Left renal cortex interstitium (tissue), 4 donors: ENCODE measurements at regions not wholly inside any gene's neighbourhood (a gene's known extent, or its start where the extent isn't known, plus 50 kb on each side); places are given as distances from the start of the nearest gene placed in this dataset.
A peak's percentile ranks its signal among the peaks of the same experiment; 100 is the strongest.
"Not testable (repeated sequence)": the region's sequence is repeated elsewhere in the genome, so short reads cannot be mapped to it uniquely, and the experiment has no call there.

Experiments used
- DNase-seq, 4 donors: peaks; one replicate each; pipeline ENCODE4 v3.0.0-alpha.2; 2013; ENCODE audit warnings: low read depth in 4 of 4, low spot score in 2 of 4, missing footprints in 1 of 4

DNA sequence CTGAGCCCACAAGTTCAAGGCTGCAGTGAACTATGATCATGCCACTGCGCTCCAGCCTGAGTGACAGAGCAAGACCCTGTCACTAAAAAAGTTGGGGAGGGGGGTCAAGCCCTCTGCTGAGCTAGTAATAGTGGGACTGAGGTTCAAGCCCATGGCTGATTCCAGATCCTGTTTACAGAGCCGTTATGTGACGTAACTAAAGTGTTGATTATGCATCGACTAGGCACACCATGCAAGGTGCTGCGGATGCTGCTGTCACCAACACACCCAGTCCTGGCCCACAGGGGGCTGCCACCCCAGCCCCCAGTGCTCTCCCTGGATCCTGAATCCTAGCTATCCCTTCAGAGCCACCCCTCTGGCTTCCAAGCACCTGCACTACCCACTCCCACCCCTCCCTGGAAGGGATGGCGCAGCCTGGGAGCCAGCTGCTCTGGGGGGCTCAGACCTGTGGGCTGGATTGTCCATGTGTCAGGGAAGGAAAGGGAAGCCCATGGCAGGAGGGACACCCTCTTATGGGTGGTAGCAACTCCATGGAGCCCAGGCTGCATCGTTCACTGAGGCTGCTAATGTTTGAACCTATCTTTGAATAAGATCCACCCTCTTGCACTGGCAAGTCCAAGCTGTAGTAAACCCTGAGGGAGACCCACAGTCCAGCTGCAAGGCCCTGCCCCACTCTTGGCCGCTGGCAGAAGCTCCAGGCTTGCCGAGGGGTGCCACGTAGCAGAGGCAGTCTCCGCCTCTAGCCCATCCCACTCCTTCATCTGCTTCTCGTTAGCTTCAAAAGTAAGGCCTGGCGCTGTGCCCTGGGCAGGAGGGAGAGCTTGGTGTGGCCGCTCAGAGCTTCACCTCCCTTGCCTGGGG, 95.0 kb downstream of the SNX5 start:
- DNase-seq, result peak in 1 of 4 donors; percentile 75

GRCh38 chr20:17872959-17873358, 95.6 kb downstream of the SNX5 start:
- DNase-seq, result no peak

DNA sequence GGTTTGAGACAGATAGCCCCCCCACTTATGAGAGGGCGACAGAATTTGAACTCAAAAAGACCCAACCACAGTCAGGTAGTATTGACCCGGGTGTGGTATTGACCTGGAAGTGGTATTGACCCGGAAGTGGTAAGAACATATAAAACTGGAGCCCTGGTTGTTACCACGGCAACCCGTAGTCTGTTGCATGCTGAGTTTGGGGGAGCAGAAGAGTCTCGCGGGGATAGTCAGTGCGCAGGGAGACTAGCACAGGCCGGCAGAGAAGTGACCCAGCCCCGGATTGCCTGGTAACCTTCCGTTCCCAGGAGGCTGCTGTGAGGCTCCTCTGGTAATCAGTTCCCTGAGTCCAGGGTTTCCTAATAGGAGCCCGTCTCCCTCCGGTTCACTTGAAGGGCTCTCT, 96.2 kb downstream of the SNX5 start:
- no peak for DNase-seq

- DNase-seq, result no peak
These were observed 96.7 kb downstream of the SNX5 start for GRCh38 chr20:17871886-17872285.

DNA sequence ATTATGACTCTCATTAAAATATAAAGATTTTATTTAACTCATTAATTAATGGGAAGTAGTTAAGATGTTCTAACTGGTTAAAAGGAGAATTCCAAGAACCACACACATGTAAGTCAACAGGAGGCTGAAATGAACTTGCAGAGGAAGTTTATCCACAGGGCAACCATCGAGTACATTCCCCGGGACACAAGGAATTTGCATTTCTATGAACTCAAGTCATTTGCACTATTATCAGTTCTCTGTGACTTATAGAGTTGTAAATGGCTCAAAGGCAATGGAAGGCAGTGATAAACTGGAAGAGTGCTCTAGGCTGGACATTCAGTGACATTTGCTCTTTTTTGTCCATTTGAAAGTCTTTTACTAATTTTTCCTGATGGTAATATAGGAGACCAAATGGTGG, 97.4 kb downstream of the SNX5 start:
- no peak for DNase-seq

DNA sequence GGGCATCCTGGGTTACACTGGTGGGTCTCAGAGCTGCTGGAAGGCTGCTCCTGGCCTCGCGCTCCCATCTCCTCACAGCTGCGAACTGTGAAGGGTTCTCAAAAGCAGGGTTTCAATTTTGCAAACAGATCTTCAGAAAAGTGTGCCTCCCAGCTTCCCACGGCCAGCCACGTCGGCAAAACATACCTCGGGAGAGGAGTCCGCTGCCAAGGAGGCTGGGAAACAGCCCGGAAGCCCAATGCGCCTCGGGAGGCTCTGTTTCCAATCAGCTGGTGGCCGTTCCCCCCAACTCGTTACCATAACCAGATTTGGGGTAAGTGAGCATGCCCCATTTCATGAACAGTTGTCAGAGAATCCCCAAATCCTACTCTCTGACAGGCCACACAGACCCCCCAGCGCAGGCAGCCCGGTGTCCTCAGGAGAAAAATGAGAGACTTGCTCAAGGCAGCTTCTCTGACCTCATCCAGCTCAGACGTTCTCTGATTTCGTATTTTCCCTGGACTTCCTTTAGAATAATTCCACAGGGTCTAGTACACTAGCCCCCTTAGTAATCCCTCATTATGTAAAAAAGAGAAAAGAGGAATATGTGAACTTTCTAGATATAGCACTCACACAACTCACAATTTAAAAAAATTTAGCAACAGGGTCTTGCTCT, 98.4 kb downstream of the SNX5 start:
- DNase-seq, result no peak

- no peak for DNase-seq
These were observed 99.1 kb downstream of the SNX5 start for GRCh38 chr20:17869295-17869994.

DNA sequence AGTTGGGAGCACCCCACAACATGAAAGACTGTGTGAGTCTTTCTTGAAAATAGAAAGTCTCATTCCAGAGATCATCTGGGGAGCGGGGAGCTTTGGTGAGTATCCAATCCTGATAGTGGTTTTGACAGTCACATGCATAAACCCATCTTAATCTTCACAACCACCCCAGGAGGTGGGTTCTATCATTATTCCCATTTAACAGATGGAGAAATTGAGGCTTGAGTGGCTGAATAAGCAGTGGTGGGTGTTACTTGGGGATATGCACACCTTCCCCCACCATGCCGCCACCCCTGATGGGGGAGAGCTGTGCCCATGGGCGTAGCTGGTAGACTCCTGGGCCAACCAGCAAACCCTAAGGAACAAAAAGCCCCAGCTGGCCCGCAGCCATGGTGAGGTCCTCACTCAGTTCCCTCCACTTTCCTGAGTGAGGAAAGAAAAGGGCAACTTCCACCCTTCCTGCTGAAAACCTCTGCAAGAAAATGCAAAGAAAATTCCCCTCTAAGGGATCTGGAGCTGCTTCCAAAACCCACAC, 99.8 kb downstream of the SNX5 start:
- DNase-seq, result no peak

- no peak for DNase-seq
These were observed 100.4 kb downstream of the SNX5 start for GRCh38 chr20:17868151-17868550.

GRCh38 chr20:17867131-17867925, 101.3 kb downstream of the SNX5 start:
- DNase-seq, result no peak

DNA sequence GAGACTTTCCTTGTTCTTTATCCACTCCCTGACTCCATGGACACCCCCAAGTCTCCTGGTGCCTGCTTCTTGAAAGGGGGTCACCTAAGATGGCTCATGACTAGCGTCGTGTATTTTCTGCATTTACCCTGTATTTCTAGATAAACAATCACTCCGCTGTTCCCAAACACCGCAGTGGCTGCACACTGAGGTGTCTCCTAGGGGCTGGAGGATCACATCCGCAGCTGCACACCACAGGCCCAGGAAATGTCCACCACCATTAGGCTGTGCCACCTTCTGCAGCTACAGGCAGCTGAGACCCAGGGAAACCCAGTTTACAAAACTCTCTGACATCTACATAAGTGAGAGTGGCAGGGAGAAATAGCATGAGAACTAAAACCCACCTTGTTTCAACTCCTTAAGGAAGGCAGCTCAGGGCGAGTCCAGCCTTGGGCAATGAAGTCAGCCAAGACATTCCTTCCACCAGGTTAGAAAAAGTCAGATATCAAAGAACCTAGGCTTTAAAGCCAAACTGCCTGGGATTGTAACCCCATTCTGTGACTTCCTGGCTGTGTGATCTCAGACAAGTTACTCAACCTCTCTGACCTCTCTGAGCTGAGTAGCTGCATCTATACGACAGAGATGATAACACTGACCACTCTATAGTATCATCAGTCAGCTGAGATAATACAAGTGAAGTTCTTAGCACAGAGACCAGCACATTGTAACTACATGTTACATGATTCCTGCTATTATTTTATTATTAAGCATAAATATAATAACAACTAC, 102.2 kb downstream of the SNX5 start:
- DNase-seq, result no peak

DNA sequence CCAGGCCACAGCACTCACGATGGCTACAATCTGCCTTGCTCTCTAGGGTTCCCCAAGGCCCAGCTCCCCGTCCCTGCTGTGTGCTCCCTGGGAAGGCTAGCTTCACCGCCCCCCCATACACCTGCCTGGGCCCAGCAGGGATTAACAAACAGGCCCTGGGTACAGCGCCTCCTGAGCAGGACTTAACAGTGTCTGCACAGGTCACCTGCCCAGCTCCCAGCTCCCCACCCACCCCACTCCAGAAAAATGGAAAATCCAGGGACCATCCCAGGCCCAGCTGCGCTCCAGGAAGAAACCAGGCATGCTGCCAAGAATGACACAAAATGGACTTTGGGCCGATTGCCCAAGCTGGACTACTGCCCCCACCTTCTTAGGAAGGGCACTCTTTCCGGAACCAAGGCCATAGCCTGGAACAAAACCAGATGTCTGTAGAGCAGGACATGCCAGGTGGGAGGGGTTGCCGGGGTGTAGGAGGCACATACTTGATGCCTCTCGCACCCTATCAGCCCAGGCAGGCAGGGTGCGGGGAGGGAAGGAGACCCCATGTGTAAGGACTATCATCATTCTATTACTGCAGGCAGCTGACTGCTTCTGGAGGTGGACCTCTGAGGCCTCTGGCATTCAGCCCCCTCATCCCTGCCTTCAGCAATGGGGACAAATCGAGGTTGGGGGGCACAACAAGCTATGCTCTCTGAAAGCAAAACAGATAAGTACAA, 104.9 kb downstream of the SNX5 start:
- DNase-seq, result peak in 1 of 4 donors; percentile 65

DNA sequence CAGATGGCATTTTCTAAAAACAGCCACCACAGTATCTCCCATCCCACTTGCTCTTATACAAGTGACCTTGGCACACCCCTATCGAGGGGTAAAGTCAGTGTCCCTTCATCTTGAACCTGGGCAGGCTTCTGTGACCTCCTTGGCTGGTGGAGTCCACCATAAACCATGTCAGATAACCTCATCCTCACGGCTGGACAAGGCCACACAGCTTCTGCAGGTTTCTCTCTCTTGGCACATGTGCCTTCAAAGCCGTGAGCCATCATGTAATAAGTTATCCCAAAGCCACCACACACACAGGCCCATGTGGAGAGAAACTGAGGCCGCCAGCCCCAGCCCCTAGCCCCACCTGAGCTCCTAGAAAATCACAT, 105.4 kb downstream of the SNX5 start:
- DNase-seq, result no peak

- no peak for DNase-seq
These were observed 106.4 kb downstream of the SNX5 start for GRCh38 chr20:17862171-17862570.

DNA sequence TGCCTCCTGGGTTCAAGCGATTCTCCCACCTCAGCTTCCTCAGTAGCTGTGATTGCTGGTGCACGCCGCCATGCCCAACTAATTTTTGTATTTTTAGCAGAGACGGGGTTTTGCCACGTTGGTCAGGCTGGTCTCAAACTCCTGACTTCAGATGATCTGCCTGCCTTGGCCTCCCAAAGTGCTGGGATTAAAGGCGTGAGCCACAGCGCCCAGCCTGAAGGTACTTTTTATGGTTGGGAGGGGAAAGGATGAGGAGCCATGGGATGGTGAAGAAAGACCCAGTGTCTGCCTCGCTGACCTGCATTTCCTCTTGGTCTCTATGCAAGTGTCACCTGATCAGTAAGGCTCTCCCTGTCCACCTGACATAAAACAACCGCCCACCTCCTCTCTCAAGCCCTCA, 107.0 kb downstream of the SNX5 start:
- DNase-seq, result not testable (repeated sequence)

DNA sequence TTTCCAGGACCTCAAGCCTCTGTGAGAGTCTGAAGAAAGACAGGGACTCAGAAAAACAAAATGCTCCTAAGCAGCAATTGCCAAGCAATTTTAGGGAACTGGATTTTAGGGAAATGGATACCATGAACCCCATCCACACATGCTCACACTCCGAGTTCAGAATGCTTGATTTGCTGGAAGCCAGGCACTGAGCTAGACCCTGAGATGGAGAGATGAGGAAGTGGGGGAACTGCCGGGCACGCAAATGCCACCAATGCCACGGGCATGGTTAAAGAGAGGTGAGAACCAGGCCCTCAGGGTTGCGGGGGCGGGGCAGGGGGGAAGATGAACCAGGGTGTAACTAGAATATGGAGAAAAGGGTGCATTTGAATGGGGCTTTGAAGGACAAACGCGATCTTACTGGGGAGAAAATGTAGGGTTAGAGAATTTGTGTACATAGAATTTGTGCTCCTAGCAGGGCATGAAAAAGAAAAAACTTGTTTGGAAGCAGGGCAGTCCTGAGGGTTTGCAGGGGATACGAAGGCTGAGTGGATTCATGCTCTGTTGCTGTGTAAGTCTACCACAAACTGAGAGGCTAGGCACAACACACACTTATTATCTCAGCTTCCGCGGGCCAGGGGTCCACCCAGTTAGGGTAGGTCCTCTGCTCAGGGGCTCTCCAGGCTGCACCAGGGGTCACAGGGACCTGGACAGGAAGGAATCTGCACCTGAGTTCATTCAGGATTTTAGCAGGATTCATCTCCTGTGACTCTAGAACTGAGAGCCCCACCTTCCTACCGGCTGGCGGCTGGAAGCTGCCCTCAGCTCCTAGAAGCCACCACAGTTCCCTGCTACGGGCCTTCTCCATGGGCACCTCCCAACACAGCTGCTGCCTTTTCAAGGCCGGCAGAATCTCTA, 108.0 kb downstream of the SNX5 start:
- DNase-seq, result no peak

DNA sequence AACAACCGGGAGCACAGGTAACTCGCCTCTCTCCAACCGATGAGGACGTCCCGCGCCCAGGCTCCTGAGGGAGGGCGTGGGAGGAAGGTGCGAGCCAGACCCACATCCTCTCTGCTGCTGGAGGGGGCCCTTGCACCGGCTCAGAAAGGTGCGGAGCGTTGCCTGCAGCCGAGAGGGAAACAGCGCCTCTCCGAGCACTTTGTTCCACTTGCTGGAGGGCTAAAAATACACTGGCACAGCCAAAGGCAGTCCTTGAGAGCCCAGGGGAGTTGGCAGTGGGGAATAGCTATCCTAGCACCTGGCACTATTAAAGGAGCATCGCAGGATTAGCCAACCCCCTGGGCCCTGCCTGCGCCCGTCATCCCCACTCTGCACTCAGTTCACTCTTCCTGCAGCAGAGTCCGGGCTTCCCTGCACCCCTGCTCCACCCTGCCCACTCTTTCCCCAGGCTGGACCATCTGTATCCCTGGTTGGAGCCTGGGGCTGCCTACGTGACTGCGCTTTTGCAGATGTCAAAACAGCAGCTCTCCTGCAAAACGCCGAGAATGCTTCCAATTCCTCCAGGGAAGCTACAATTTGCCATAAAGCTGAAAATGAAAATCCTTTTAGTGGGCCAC, 108.9 kb downstream of the SNX5 start:
- no peak for DNase-seq
